ENCODE measurements at regions not wholly inside any gene's neighbourhood (a gene's known extent, or its start where the extent isn't known, plus 50 kb on each side); places are given as distances from the start of the nearest gene placed in this dataset.

DNA sequence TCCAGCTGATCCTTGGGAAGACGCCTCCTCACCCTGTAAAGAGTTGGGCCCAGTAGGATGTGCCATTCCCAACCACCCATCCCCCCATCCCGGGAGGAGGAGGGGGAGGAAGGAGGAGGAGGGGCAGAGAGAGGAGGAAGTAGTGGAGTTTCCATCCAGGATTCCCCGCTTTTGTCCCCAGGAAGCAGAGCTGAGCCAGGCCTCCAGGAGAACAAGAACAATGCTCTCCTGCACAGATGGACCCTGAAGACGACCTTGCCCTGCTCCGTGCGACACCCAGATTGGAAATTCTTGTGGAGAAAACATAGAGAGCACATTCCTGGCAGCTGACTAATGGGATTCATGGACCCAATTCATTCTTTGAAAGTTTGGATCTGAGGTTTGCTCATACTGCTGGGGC, 132.3 kb upstream of the CRY1 start:
- peak; percentile 44 for DNase-seq (ENCODE audit: low spot score)

DNA sequence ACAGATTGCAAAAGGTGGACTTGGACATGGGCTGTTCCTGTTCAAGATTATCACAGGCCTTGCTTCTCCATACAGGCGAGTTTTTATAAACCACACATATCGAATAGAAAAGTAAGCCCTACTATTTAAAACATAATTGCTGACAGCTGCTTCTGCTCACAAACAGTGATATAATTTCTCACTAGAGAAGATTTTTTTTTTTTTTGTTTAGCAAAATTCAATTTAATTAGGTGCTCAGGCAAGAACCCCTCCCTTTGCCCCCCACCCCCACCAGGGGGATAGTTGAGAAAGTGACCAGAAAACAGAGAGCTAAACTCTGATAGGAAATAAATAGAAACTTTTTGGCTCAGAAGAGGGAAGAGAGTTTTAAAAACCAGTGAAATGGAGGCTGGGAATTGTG, 132.8 kb upstream of the CRY1 start:
- DNase-seq (ENCODE audit: low spot score): no peak

DNA sequence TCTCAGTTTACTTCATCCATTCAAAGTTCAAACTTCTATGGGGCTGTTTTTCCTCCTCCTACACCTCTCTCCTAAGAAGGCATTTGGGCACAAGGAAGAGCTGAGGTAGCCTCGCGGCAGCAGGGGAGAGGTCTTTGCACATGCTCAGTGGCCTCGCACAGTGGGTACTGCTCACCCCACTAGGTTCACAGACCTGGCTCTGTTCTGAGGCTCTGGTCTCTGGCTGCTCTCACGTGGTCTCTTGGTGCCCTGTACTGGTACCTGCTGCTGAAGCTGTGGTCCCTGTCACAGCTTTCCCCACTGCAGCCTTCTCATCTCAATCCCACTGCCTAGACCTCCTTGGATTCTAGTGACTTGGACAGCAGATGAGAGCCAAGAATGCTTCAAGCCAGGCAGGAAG, 134.7 kb upstream of the CRY1 start:
- DNase-seq (ENCODE audit: low spot score): no peak

DNA sequence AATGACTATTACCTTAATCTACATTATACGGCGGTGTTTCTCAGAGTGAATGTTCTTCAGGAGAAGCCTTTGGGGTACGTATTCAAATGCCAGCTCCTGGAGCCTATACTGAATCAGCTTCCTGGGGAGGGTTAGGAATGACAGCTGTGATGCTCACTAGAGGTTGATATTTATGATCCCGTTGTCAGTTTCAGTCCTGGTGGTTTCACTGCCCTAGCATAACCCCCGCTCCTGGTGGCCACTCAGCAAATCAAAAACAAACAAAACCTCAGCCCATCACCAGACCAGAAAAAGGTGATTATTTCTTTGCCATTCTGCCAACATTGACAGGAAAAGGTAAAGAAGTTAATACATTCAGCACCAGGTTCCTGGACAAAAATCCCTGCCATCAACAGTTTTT, 136.5 kb upstream of the CRY1 start:
- DNase-seq (ENCODE audit: low spot score): no peak

DNA sequence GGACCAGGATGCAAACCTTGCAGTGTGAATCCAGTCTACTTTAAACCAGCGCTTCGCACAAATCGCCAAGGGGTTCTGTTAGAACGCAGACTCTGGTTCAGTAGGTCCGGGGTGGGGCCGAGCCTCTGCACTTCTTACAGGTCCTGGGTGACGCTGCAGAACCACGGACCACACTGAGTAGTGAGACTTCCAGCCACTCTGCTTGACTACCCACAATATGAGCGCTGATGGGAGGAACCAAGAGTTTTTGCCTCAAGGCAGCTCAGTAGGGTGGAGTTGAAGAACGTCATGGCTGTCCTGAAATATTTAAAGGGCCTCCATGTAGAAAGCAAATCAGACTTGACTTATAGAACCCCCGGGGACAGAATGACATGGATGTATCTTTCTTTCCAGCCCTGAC, 138.0 kb upstream of the CRY1 start:
- no peak for DNase-seq (ENCODE audit: low spot score)

DNA sequence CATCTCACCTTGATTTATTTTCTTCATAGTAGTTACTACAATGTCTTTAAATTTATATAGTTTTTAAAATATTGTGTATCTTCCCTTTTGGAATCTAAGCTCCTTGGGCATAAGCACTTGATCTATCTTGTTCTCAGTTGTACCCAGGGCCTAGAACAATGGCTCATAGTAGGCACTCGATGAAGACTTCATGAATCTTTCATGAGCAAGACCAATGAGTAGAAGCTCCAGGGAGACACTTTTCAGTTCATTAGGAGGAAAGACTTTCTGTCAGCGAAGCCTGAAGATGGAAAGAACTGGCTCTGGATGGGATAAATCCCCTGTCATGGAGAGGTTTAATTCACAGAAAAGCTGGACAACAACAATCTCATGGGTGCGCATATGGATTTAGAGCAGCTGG, 140.2 kb upstream of the CRY1 start:
- DNase-seq (ENCODE audit: low spot score): no peak

DNA sequence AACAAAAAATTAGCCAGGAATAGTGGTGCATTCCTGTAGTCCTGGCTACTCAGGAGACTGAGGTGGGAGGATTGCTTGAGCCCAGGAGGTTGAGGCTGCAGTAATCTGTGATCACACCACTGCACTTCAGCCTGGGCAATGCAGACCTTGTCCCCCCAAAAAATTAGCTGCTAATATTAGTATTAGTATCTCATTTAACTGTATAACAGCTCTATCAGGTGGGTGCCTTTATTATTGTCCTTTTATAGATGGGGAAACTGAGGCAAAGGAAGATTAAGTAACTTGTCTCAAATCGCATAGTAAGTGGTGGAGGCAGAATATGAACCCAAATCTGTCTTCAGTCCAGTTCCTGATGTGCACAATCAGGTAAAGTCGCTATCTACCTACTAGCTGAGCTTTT, 142.3 kb upstream of the CRY1 start:
- no peak for DNase-seq (ENCODE audit: low spot score)

DNA sequence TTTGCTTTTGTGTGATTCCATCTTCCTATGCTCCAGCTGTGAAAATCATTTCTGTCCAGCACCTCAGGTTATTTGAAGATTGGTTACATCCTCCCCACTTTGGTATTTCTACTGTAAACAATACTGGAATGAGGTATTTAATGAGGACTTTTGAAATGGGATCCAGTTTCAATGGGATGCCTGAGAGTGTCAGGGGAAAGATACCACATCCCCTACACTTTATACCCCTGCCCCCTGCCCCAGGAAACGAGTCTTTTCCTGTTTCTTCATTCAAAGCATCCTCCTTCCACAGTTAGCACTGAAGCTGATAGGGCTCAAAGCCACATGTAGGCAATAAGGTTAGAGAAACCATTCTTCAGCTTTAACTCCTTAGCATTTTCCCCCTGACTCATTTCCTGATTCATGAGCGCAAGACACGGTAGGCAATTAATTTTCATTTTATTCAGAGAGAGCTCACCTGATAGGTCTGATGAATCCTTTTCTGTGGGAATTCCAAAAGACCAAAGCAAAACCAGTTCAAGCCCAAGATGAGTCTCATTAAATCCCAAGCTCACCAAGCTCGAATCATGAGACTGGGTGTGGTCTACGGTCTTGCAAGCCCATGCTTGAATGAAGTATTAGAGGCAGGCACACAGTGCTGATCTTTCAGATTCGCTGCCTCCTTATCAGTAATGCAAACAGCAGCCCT, 143.6 kb upstream of the CRY1 start:
- DNase-seq (ENCODE audit: low spot score): peak; percentile 51

DNA sequence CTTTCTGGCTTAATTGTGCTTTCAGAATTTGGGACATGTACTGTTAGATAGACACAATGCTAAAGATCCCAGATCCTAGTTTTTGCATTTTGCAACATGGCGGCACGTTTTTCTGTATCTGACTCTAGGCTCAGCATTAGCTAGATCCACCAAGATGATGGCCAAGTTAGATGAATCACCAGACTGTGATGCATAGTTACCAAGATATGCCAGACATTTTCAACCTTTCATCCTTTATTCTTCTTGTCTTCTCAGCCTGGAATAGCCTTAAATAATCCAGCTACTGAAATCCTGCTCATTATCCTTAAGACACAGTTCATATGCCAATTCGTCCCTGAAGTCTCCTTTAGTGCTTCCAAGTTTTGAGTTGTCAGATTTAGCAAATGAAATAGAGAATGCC, 144.9 kb upstream of the CRY1 start:
- DNase-seq (ENCODE audit: low spot score): peak; percentile 5

DNA sequence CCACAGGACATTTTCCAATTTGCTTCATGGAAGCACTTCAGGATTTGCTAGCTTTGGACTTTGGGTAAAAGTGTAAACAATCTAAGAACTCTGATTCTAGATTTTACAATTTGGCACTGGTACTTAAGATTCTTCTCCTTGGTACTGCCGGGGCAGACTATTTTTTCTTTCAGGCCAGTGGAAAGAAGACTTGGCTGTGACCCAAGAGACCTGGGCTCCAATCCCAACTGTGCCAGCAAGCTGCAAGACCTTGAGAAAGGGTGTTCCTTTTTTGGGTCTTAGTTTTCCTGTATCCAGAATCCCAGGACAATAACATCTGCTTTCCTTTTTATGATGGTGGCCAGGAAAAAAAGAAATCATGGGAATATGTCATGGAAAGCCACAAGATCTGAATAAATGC, 148.1 kb upstream of the CRY1 start:
- no peak for DNase-seq (ENCODE audit: low spot score)

DNA sequence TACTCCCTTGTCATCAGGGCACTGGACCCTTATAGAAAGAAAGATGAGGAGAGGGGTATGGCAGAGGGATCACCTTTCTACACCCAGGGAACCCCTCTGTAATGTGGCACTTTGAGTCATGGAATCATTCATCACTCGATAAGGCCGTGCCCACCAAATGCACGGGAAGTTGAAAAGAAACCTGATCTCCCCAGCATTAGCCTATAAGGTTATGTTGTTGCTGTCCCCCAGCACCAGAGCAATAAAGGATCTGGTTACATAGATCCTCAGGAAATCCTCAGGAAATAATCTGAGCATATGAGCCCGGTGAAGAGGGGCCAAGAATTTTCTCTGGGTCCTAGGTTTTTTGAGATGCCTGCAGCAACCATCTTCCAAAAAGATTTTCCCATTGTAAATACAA, 148.8 kb upstream of the CRY1 start:
- no peak for DNase-seq (ENCODE audit: low spot score)

DNA sequence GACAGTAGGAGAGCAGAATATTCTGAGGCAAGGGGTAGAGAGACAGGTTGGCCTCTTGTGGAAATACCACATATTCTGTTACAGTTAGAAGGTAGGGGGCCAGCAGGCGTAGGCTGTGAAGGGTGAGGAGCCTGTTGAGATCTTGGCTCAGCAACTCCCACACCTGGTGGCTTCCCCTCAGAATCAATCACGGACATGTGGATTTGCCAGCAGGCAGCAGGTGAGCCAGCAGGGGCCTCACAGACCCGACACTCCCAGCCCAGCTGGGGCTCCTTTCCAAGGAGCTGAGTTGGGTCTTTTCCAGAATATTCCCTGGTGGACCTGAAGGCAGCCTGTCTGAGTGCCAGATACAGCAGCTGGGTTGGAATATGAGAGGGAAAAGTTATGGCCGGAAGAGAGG, 150.0 kb upstream of the CRY1 start:
- DNase-seq (ENCODE audit: low spot score): no peak

DNA sequence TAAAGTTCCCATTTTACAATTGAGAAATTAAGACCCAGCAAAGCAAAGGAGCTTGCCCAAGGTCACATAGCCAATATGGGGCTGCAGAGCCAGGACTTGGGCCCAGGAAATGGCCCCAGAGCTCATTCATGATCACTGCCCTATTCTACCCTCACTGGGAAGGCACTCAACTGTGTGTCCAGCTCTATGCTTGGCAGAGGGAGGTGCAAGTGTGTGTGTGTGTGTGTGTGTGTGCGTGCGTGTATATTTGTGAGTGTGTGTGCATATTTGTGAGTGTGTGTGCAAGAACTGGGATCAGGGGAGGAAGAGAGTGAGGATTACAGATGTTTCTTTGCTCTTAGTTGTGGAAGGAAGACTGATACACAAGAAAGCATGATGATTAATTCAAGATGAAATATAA, 151.2 kb upstream of the CRY1 start:
- DNase-seq (ENCODE audit: low spot score): no peak

DNA sequence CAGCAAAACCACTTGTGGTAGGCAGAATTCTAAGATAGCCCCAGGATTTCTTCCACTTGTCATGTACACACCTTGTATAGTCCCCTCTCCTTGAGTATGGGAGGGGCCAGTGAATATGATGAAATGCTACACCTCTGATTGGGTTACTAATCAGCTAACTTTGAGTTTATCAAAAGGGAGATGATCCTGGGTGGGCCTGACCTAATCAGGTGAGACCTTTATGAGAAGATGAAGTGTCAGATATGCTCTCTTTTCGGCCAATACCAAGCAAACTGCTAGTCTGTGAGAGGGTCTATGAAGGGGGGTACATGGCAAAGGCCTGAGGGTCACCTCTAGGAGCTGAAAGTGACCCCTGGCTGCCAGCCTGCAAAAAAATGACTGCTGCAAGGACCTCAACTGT, 154.3 kb upstream of the CRY1 start:
- DNase-seq (ENCODE audit: low spot score): no peak

DNA sequence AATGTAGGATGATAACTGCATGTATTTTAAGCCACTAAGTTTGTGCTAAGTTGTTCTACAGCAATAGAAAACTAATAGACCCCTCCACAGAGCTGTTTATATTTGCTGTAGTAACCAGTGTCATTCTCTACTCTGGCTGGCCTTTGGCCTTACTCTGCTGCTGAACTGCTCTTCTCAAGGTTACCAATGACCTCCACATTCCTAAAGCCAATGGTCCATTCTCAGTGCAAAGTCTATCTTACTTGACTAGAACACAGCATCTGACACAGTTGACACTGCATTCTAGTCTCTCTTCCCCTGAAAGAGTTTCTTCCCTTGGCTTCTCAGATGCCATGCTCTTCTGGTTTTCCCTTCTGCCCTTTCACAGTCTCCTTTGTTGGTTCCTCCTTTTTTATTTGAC, 154.8 kb upstream of the CRY1 start:
- no peak for DNase-seq (ENCODE audit: low spot score)

DNA sequence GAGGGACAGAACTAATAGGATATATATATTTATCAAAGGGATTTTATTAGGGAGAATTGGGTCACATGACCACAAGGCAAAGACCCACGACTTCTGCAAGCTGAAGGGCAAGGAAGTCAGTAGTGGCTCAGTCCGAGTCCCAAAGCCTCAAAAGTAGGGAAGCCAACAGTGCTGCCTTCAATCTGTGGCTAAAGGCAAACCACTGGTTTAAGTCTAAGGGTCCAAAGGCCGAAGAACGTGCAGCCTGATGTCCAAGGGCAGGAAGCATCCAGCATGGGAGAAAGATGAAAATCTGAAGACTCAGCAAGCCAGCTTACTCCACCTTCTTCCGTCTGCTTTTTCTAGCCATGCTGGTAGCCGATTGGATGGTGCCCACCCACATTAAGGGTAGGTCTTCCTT, 157.9 kb upstream of the CRY1 start:
- no peak for DNase-seq (ENCODE audit: low spot score)

DNA sequence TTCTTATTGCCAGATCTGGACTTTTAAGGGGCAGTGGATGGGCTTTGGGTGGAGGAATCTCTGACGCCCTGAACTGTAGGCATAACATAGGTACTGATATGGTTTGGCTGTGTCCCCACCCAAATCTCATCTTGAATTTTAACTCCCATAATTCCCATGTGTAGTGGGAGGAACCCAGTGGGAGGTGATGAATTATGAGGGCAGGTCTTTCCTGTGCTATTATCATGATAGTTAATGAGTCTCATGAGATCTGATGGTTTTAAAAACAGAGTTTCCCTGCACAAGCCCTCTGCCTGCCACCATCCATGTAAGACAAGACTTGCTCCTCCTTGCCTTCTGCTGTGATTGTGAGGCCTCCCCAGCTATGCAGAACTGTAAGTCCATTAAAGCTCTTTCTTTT, 160.0 kb upstream of the CRY1 start:
- DNase-seq (ENCODE audit: low spot score): no peak

DNA sequence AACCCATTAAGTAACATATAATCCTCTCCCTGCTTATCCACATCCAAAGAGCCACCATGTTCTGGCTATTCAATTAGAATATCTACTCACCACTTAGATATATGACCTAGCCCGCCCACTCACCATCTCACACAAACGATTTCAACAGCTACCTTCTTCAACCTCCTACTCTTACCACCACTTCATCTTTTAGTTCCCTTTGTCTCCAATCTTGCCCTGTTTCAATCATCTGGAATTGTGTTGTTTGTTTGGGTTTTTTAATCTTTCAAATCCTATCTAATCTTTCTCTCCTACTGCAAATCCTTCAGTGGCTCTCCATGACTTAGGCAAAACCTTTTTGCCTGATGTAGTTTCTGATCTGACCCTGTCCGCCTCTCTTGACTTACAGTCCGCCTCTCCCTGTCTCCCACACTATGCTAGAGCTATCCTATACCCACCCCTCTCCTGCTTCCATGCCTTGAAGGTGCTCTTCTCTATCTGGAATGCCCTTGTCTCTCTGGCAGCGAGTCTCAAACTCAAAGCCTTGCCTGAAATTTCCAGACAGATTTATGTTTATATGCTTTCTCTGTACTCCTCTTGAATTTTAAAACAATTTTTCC, 161.0 kb upstream of the CRY1 start:
- DNase-seq (ENCODE audit: low spot score): no peak

DNA sequence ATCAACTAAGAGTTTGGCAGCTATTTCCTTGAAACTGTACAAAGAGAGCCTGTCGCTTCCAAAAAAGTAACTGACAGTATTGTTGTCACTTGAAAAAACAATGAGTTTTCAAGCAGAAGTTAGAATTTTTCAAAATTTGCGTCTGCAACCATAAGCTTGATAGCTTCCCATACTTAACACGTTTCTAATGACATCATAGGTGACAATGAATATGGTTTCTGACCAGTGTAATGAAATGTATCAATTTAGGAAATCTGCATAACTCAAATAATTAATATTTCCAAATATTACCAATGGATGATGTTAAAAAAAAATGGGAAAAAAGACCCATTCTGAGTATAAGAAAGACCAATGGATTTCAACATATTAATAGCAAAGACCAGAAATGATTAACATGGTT, 165.4 kb upstream of the CRY1 start:
- DNase-seq (ENCODE audit: low spot score): no peak

DNA sequence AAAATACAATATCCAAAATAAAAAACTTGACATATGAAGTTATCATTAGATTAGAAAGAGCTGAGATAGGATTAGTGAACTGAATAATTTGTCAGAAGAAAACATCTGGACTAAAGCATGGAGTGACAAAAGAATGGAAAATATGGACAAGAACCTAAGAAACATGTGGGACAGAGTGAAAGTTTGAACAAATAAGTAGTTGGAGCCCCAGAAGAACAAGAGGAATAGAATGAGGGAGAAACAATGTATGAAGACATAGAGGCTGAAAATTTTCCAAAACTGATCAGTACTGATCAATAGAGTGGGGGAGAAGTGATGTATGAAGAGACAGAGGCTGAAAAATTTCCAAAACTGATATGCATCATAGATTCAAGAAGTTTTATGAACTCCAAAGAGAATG, 170.6 kb upstream of the CRY1 start:
- DNase-seq (ENCODE audit: low spot score): no peak

DNA sequence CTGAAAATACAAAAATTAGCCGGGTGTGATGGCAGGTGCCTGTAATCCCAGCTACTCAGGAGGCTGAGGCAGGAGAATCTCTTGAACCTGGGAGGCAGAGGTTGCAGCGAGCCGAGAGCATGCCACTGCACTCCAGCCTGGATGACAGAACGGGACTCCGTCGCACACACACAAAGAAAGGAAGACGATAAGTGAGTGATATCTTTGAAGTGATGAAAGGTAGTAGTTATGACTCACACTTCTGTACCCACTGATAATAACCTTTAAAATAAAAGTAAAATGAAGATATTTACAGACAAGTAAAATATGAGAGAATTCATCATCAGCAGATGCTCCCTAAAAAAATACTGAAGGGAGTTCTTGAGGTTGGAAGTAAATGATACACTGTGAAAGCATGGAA, 171.3 kb upstream of the CRY1 start:
- no peak for DNase-seq (ENCODE audit: low spot score)

DNA sequence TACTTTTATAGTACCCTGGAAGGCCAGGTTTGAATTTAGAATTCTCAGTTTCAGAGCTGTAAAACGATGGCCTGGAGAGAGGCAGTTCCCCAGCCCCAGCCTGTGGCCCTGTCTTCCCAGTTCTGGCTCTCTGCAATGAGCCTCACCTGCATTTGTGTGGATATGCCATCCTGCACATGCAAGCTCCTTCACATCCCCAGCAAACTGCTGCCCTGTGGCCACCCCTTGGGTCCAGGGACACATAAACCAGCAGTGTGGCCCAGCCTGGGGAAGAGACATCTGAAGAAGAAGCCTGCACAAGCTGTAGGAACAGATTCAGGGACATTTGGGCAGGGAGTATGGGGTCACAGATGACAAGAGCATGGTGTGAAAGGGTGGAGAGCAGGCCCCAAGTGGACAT, 174.3 kb upstream of the CRY1 start:
- no peak for DNase-seq (ENCODE audit: low spot score)

DNA sequence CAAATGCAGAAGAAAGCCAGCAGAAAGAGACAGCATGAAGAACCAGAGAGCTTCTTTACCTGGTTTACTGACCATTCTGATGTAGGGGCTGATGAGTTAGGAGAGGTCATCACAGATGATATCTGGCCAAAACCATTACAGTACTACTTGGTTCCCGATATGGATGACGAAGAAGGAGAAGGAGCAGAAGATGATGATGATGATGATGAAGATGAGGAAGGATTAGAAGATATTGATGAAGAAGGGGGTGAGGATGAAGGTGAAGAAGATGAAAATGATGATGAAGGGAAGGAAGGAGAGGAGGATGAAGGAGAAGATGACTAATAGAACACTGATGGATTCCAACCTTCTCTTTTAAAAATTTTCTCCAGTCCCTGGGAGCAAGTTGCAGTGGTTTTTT, 178.2 kb upstream of the CRY1 start:
- DNase-seq (ENCODE audit: low spot score): no peak

DNA sequence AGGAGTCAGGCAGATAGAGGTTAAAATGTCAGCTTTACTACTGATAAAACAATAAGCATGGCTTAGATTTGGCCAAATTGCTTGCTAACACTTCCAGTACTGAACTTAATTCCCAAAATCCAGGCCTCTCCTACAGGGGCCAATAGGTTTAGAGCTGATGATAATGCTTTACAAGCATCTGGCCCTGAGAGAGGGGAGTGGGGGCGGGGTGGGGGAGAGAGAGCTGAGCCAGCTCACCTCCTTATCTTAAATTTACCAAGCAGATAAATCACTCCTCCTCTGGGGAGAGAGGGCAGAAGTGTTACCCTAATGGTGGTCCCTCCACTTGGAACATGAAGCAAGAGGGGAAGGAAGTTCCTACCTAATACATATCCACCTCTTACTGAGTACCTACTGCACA, 182.2 kb upstream of the CRY1 start:
- no peak for DNase-seq (ENCODE audit: low spot score)

DNA sequence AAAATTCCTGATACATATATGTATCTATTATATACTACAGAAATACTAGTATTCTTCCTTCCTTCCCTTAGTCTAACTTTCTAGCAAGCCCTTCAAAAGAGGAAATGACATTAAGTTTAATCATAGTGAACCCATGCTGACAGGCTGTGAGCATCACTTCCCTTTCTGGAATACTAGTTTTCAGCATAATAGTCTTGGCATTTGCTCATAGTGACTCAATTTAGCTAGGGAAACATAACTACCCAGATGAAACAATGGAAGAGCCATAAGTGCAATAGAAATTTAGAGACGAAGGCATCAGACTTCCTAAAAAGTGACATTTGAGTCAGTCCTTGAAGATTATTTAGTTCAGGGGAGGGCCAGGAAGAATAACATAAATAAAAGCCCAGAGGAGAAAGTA, 184.5 kb upstream of the CRY1 start:
- DNase-seq (ENCODE audit: low spot score): peak; percentile 84
